NCI-H2171 treated with DMSO at 0.1 percent for 48 hours (cell line): ENCODE measurements at regions not wholly inside any gene's neighbourhood (a gene's known extent, or its start where the extent isn't known, plus 50 kb on each side); places are given as distances from the start of the nearest gene placed in this dataset.
A peak's percentile ranks its signal among the peaks of the same experiment; 100 is the strongest.

ENCODE experiments used
- DNase-seq: peaks from one replicate; lab custom pipeline; 2025; lab: John Stamatoyannopoulos, UW

GRCh38 chr2:207289295-207290018, 123.7 kb upstream of the KLF7 start:
- DNase-seq = no peak

DNA sequence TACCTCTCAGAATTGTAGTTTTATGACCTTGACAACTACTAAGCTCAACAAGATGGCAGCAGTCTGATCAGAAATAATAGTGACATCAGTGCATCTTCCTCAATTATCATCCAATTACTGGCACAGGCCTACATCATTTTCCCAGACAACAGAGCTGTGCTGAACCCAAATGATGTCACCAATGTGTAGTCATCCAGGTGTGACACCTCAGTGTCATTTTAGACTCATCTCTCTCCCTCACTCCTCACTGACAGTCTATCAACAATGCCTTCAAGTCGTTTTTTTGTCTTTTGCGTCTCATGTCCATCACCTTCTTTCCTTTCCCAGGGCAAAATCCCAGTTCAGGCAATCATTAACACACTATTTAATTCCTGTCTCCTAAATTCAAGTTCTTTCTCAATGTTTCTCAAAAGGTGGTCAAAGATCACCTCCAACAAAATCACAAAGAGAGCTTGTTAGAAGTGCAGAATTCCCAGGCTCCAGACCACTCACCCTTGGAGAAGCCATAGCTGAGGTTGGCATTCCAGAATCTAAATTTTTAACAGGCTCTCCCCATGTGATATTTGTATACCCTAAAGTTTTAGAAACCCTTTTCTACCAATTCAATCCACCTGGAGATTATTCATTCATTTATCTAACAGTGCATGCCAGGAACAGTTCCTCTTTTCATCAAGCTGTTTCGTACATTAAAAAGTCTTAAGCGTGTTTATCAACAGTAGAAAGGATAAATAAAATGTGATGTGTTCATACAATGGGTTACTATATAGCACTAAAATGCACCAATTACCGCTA, 125.3 kb upstream of the KLF7 start:
- no peak for DNase-seq

- no peak for DNase-seq
These were observed 126.0 kb upstream of the KLF7 start for GRCh38 chr2:207291625-207292252.

DNA sequence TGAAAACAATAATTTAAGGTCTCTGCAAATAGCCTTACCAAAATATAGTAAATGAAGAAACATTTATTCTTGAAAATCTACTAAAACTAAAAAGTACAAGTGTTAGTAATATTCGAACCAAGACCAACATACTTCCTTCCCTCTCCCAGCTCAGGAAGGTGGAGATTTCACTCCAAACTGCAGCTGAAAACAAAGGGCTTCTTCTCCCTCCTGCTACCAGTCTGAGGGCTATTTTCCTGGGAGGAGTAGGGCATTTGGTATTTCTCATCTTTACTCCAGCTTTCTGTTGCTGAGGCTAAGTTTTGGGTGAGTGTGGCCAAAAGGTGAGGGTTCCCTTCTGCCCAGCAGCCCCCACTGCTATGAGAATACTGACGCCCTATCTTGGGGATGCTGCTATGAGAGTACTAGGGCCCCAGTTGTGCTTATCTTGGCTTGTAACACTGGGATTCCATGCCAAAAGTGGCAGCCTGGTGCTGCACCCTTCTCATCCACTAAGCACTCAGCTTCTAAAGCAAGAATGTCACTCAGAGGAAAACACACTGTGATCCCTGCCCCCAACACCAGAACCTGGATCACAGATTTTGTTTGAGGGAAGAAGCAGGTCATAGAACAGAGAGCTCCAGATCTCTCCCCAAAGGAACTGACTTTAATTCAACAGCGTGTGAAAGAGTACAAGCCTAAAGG, 130.7 kb upstream of the KLF7 start:
- no peak for DNase-seq

DNA sequence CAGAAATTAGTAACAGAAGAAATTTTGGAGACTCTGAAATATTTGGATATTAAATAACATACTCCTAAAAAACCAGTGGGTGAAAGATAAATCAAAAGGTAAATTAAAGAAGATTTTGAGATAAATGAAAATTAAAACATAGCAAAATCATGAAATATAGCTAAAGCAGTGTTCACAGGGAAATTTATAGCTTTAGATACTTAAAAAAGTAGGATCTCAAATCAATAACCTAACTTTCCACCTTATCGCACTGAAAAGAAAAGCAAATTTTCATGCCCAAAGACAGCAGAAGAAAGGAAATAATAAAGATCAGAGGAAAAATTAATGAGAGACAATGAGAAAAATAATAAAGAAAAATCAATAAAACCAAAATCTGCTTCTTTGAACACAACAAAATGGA, 135.1 kb upstream of the KLF7 start:
- DNase-seq = no peak

DNA sequence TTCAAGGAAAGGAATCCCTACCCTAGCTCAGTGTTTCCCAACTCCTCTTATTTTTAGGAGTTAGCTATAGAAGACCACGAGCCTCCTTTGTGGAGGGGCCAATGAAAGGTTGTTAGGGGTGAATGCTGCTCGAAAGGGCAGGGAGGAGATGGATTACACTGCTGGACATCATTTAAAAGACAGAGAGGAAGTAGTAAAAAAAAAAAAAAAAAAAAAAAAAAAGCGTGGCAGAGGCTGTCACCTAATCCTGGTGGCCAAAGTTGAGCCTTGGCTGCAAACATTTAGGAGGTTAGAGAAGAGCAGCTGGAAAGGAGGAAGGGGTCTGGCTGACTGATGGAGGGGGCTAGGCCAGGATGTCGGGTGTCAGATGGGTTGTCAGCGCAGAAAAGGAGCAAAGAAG, 139.0 kb upstream of the KLF7 start:
- no peak for DNase-seq

DNA sequence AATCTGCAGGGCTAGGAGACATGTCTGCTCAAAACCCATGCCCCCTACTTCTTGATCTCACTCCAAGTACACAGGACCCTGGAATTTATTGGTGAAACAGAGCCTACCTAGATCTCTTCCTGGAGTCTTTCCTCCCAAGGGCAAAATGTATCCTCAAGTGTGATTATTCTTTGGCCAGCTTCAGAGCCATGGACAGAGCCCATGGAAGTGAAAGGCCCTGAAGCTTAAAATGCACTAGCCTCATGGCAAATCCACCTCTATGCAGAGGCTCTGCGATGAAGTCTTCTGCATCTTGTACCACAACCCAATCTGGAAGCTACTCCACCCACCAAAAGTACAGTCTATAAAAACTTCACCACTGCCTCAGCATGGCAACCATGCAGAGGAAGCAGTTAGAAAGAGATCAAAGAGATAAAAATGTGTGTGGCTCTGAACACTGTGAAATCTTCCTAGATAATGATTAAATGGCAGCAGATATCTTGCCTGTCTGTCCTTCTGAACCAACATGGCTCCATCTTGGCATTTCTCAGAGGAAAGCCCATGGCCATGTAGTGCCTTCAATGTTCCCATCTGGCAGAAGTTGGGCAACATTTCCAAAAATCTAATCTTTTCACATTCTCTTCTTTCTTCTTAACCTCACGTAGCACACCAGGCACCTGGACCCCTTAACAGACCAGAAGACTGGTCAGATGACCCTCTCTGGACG, 142.9 kb upstream of the KLF7 start:
- DNase-seq = no peak

- DNase-seq = peak; percentile 63
These were observed 145.7 kb upstream of the KLF7 start for GRCh38 chr2:207311316-207312005.

GRCh38 chr2:207312006-207312356, 146.2 kb upstream of the KLF7 start:
- no peak for DNase-seq

DNA sequence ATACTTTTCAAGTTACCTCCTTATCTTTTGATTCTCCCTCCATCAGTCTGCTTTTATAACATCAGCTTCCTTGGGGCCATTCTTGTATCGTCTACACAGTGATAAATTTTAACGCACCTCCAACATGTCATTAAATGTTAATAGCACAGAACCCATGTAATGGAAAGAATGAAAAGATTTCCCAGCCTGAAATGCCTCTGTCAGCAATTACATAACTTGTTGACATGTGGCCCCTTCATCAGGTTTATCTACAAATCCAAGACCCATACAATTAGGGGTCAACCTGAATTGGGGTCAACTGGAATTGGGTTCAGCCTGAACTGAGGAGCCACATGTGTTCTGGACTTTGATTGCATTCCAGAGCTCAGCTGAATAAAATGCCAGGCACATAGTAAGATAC, 148.2 kb upstream of the KLF7 start:
- DNase-seq = no peak

- DNase-seq = peak; percentile 58
These were observed 149.4 kb upstream of the KLF7 start for GRCh38 chr2:207315131-207315530.

GRCh38 chr2:207316484-207316883, 150.7 kb upstream of the KLF7 start:
- DNase-seq = no peak

DNA sequence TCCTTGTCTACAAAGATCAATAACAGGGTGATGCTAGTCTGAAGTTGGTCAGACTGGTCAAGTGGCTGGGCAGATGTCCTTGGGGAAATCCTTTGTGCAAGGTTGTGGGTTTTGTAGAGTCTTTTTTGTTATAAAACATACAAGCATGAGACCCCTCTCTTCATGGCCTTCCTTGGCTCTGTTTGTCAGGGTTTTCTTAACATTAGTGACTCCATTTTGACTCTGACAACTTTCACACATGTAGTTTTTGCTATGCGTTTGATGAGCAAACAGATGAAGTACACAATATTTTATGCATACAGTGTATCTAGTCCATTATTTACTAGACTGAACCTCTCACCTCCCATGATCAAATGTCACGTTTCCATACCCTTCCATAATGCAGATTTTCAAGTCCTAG, 151.2 kb upstream of the KLF7 start:
- no peak for DNase-seq

DNA sequence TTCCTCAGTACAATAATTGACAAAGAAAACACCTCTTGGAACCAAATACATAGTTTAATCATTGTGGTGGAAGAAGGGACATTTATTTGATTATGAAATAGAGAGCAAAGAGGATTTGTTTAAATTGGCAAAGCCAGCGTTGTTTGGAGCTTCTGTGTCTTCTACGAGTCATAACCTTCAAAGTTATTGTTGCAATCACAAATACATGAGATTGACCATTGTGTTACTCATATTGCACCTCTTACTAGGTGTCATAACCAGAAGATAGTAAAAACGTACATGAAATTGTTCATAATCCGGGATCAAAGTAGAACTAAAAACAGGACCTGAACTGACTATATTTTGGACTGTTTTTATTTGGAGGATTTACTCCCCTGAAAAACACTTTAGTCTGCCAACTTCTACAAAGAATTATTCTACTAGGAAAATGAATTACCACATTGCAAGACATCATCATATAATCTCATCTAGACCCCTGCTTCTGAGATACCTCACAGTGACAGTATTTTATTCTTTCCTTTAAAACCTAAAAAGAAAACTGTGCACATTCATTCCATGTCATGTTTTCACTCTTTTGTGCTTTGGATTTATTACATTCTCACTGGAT, 151.7 kb upstream of the KLF7 start:
- no peak for DNase-seq

DNA sequence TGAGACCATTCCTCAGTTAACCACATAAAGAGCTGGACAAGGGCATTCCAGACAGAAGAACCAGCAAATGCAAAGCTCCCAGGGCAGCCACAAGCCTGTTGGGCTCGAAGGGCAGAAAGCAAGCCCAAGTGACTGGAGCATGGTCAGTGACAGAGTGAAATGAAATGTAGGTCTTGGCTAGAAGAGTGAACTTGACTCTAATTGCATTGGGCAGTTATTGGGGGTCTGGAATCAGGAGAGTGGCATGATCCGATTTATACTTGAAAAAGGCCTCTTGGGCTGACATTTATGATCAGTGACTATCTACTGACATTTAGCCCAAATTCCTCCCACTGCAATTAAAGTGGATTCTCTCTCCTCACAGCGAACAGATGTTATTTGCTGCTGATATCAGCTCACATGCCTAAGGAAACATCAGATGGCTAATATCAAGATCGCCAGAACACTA, 152.5 kb upstream of the KLF7 start:
- DNase-seq = peak; percentile 5

DNA sequence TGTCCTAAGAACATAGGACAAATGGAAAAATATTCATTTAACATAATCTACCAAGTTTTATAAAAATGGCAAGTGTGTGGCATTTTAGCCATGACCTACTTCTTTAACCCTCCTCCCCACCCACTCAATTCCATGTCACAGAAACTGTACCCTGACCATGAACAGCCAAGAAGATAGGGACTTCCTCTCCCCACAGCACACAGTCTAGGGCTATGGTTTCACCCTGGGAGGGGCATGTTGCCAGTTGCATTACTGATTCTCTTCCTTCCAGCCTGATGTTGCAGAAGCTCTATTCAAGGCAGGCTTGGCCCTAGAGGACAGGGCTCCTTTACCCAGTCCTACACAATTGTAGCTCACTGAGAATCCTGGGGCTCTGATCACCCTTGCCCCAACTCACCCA, 153.6 kb upstream of the KLF7 start:
- no peak for DNase-seq

DNA sequence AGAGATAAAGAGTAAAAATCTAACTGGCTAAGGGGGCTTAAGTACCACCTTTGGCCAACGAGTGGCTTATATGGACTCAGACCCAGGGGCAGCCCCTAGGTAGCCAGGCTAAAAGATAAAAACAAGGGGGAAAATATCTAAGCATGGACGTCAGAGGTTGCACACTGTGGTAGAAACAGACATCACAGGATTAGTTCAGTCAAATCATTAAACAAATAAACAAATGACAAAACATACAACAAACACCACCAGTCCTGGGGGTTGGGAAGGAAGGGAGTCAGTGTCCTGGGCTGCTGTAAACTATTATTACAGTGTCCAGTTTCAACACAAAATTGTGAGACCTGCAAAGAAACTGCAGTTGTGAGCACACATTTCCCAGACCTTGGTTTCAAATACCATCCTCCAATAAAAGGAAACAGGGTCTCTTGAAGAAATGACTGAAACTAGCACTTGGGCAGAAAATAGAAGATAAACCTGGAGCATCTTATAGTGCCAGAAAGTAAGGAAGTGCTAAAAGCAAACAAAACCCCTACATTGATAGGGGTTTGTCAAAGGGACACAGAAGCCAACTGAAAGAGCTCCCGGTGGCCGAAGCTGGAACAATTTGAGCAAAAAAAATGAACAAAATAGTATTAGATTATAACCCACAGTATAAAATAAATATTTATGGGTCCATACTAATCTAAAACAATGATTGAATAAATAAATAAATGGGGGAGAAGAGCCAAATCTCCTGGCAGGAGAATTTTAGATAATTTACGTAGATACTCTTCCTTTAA, 154.8 kb upstream of the KLF7 start:
- no peak for DNase-seq

DNA sequence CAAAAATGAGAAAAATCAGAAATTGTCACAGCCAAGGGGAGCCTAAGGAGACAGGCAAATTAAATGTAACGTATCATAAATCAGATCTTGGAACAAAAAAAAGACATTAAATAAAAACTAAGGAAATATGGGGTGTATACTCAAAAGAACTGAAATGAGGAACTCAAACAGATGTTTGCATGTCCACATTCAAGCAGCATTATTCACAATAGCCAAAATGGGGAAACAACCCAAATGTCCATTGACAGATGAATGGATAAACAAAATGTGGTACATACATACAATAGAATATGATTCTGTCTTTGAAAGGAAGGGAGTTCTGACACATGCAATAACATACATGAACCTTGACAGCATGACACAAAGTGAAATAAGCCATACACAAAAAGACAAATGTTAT, 155.8 kb upstream of the KLF7 start:
- no peak for DNase-seq

DNA sequence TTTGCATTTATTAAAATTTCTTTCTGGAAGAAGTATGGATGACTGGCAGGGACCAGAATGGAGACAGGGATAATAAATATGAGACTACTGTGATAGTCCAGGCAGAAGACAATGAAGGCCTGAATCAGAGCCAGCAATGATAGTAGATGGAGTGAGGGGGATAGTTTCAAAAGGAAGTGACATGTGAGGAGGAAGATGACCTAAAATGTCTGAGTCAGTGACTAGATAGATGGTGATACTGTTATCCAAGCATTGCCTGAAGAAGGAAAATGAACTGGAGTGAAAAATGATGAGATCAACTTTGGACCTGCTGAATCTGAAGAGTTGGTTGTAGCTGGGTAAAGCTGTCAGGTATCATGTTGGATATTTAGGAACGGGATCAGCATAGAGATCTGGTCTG, 158.3 kb upstream of the KLF7 start:
- DNase-seq = no peak

- DNase-seq = no peak
These were observed 161.8 kb upstream of the KLF7 start for GRCh38 chr2:207327513-207327912.
